ENCODE measurements at regions not wholly inside any gene's neighbourhood (a gene's known extent, or its start where the extent isn't known, plus 50 kb on each side); places are given as distances from the start of the nearest gene placed in this dataset.

- TF ChIP-seq CTCF (IDR thresholded peaks at IDR 0.05; ENCODE audit: borderline replicate concordance, extremely low read depth, low read length, poor library complexity, severe bottlenecking) (no peak), EZH2 (IDR thresholded peaks at IDR 0.05; ENCODE audit: borderline replicate concordance, low read depth, low read length, severe bottlenecking) (no peak)
Observed at GRCh38 chr5:12683249-12683648, 779.0 kb upstream of the CTNND2 start.
